NCI-H82 treated with DMSO at 0.1 percent for 48 hours (cell line): ENCODE measurements at regions not wholly inside any gene's neighbourhood (a gene's known extent, or its start where the extent isn't known, plus 50 kb on each side); places are given as distances from the start of the nearest gene placed in this dataset.

Source experiments
- DNase-seq: peaks from one replicate; lab custom pipeline; 2025; ENCODE audit not compliant: unreplicated experiment; lab: John Stamatoyannopoulos, UW

DNA sequence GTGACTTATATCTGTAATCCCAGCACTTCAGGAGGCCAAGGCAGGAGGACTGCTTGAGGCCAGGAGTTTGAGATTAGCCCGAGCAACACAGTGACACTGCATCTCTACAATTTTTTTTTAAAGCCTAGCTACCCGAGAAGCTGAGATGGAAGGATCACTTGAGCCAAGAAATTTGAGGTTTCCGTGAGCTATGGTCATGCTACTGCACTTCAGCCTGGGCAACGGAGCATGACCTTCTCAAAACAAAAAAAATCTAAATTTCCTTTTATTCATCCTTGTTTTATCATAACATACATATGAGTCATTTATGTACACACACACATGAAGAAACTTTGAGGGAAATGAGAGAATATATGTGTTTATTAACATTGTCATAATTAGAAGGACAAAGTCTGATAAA lies 277.5 kb upstream of the MAGI2 start:
- no peak for DNase-seq

- no peak for DNase-seq
Measured at GRCh38 chr7:79723833-79724618, 270.6 kb upstream of the MAGI2 start.

DNA sequence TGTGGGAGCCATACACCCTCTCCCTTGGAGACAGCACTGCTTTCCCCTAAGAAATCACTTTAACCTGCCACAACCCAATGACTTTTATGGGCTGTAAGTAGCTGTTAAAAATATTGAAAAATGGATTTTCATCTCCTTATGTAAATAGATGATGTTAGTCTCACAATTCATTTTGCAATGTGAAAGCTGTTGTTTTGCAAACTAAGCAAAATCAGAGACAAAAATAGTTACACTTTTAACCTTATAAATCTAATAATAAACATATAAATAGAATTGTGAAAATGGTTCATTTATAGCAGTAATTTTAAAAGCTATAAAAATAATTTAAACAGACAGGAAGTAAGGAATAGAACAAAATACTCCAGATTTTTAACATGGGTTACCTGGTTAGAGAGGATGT lies 268.8 kb upstream of the MAGI2 start:
- no peak for DNase-seq

- no peak for DNase-seq
Measured at GRCh38 chr7:79719216-79719615, 265.7 kb upstream of the MAGI2 start.

DNA sequence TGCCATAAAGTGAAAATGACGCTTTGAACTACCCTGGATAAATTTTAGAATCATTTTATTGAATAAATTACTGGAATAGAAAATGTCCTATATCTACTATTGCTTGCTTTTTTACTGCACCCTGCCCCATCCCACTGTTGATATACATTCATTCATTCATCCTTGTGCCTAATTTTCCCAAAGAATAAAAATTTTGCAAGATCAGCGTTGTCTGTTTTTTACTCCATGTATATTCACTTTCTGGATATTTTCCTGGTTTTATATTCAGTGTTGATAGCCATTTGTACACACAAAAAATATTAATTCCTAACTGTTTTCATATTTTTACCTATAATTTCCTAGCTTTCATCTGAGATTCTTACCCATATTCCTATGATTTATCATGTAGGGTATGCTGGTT lies 262.9 kb upstream of the MAGI2 start:
- DNase-seq = no peak

DNA sequence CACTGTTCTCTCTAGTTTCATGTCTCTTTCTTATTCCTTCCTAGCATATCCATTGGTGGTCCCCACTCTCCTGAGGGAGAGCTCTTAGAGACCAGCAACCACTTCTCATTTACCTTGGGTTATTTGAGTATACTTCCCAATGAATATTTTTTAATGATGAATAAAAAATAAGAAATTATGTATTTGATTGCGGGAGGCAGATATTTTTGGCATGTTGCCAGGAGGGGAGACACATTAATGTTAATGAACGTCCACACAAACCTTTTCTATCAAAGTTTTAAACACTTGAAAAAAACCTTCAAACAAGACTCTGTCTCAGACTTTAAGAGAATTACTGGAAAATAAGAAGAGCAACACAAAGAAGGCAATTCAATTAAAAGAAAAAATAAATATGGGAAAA lies 260.6 kb upstream of the MAGI2 start:
- no peak for DNase-seq

DNA sequence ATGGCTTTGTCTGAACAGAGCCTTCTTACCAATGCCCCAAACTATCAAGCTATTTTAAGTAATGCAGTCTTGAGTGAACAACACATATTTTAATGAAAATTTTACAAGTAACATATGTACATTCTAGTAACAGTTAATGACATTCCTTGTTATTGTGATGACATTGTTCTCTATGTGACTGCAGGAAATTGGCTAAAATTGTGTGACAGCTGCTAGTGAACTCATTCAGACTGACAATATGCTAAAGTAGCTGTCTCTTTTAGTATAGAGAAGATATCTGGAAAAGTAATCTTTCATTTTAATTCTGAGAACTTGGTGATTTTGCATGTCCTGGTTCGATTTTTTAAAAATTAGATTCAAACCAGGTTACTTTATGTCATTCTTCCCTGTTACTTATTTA lies 259.8 kb upstream of the MAGI2 start:
- no peak for DNase-seq

DNA sequence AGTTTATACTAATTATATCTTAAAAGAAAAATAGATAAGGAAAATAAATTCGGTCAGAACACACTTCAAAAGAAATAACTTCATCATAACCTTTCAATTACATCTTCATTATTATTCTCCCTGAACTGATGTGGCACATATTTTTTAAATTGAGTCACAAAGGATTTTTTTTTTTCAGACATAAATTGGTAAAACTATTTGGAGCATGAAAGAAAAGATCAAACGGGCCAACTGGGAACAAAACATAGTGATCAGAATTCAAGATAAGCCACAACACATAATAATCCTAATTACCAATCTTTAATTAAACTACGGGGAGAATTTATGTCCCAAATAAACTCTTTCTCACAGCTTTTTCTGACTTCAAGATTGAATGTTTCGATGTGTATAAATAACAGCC lies 258.2 kb upstream of the MAGI2 start:
- no peak for DNase-seq

GRCh38 chr7:79709574-79710409 lies 256.3 kb upstream of the MAGI2 start:
- no peak for DNase-seq

- DNase-seq = no peak
Measured at GRCh38 chr7:79702116-79702515, 248.6 kb upstream of the MAGI2 start.

DNA sequence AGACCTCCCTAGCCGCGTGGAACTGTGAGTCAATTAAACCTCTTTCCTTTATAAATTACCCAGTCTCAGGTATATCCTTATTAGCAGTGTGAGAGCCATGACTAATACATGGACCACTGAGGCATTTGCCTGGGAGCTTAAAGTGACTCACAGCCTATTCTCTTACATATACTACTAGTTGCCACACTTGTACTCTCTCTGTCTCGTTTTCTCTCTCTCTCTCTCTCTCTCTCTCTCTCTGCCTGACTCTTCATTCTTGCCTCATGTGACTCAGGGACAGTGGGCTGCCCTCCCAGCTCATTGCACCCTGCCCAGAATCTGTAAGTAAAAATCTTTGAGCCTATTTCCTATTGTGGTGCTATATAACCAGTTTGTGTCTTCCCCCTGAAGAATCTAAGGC lies 238.5 kb upstream of the MAGI2 start:
- DNase-seq = no peak

- DNase-seq = no peak
Measured at GRCh38 chr7:79691074-79691473, 237.6 kb upstream of the MAGI2 start.

DNA sequence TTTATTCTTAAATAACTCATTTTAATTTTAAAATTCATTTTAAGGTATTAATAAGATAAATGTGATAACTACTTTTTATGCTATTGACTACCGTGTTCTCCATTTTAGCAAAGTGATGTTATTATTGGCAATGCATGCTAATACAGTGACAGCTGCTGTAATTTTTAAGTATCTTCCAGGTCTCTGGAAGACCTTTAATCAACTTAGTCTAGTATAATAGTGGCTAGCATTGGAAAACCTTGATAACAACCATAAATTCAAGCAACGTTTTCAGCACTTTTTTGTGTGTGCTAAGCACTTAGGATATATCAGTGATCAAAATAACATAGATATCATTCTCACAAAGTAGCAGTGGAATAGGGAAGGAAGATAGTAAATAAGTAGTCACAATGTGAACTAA lies 230.9 kb upstream of the MAGI2 start:
- no peak for DNase-seq

DNA sequence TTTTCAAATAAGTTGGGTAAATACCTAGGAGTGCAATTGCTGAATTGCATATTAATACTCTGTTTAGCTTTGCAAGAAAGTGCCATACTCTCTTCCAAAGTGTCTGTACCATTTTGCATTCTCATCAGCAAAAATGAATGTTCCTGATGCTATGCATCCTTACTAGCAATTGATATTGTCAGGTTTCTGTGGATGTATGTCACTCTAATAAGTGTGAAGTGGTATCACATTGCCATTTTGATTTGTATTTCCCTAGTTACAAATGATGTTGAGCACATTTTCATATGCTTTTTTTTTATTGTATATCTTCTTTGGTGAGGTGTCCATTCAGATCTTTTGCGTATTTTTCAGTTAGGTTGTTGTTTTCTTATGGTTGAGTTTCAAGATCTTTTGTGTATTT lies 230.4 kb upstream of the MAGI2 start:
- no peak for DNase-seq

DNA sequence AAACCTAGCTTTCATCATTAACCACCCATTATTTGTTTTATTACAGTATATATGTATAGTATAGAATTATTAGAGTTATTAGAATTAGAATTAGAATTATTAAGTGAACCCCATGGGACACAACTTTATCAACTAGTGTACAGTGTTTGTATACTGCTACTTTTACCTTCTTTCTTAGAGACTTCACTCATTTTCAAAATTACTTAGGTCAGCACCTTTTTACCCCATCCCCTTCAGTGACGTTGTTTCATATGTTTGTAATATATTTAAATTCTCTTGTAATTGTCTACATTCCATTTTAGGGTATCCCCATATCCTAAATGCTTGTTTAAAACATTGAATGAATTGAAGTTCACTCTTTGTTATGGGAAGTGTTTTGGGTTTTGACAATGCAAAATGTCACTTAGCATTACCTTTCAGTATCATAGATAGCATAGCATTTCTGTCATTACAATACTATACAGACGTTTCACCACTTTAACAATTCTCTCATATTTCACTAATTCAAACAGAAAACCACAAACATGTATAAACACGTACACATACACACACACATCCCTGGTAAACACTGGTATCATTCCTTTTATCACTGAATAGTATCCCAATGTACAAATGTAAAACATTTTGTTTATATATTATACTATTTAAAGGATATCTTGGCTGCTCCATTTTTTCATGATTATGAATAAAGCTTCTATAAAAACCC lies 229.9 kb upstream of the MAGI2 start:
- DNase-seq = no peak

GRCh38 chr7:79681454-79681853 lies 228.0 kb upstream of the MAGI2 start:
- DNase-seq = no peak

DNA sequence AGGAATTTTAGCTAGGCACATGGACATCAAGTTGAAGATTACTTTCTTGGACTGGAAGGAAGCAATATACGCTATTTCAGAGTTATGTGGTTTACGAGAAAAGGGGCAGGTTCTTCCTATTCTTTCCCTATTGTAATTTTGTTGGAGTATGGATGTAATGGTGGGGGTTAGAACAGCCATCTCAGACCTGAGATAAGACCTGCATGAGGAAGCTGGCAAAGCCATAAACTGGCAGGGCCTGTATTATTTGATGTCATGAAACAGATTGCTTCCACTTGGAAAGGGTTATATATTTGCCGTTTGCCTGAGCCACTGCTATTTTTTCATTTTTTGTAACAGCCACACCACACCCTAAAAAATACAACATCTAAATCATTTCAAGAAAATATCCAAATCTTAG lies 220.5 kb upstream of the MAGI2 start:
- DNase-seq = no peak

- DNase-seq = no peak
Measured at GRCh38 chr7:79673421-79673820, 220.0 kb upstream of the MAGI2 start.

- no peak for DNase-seq
Measured at GRCh38 chr7:79668292-79668691, 214.8 kb upstream of the MAGI2 start.

GRCh38 chr7:79666472-79666871 lies 213.0 kb upstream of the MAGI2 start:
- DNase-seq = no peak

GRCh38 chr7:79664884-79665676 lies 211.6 kb upstream of the MAGI2 start:
- no peak for DNase-seq
